C4-2B (cell line): ENCODE measurements at regions not wholly inside any gene's neighbourhood (a gene's known extent, or its start where the extent isn't known, plus 50 kb on each side); places are given as distances from the start of the nearest gene placed in this dataset.

Source experiments
- H3K27ac ChIP-seq: fragments of 450-650 bp; 2 replicates; pipeline ENCODE4 v1.5.1; 2017
- ZFX ChIP-seq: fragments of 450-650 bp; IDR thresholded peaks from 2 replicates; pipeline ENCODE4 v1.6.1; 2017
- TF ChIP-seq, protein P1 (sequence below): fragments of 450-650 bp; conservative IDR thresholded peaks from 2 replicates; pipeline ENCODE4 v1.5.1; 2017; ENCODE audit warnings: mild to moderate bottlenecking

DNA sequence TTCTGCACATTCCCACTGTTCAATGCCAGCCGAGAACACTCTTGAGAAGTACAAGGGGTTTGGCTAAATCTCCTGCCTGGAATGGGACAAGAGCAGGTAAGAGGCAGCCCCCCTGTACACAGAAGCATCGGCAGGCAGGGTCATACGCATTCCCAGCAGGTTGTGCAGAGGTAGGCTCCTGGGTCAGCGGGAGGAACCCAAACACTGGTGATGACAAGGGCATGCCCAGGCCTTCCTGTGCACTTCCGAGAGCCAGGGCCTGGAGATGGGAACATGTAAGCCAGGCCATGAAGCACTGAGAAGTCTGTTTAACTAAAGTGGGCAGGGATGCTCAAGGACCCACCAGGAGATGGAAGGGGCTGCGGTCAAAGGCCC is 130.3 kb upstream of the CHST15 start:
- no peak for TF ChIP-seq ZFX
- TF ChIP-seq, protein P1, sequence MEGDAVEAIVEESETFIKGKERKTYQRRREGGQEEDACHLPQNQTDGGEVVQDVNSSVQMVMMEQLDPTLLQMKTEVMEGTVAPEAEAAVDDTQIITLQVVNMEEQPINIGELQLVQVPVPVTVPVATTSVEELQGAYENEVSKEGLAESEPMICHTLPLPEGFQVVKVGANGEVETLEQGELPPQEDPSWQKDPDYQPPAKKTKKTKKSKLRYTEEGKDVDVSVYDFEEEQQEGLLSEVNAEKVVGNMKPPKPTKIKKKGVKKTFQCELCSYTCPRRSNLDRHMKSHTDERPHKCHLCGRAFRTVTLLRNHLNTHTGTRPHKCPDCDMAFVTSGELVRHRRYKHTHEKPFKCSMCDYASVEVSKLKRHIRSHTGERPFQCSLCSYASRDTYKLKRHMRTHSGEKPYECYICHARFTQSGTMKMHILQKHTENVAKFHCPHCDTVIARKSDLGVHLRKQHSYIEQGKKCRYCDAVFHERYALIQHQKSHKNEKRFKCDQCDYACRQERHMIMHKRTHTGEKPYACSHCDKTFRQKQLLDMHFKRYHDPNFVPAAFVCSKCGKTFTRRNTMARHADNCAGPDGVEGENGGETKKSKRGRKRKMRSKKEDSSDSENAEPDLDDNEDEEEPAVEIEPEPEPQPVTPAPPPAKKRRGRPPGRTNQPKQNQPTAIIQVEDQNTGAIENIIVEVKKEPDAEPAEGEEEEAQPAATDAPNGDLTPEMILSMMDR, result no peak
- no peak overlapping the region for H3K27ac ChIP-seq

DNA sequence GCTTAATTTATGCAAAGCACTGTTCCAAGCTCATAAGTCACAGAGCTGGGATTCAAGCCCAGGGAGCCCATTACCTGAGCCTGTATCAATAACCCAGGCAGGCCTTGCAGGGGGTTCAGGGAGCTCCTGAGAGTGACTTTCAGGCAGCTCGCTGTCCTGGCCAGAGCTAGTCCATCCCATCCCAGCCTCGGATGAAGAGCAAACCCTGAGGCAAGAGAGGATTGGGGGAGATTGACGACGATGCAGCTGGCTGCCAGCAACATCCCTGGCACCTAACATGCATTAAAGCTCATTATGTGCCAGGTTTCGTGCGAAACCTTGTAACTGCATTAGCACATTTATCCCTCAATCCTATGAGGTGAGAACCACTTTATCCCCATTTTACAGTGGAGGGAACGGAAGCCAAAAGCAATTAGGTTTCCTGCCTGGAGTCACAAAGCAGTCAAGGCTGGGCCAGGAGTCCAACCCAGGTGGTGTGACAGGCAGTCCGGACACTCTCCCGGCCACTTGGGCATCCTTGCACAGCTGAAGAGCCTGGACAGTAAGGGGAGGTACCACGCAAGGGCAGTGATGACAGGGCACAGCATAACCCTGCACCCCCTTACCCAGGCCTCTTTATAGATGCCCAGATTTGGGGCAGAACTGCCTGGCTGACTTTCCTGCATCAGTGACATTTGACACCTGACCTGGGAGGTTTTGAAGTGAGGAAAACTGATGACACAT is 129.8 kb upstream of the CHST15 start:
- TF ChIP-seq, protein P1, result no peak
- no peak for TF ChIP-seq ZFX
- H3K27ac ChIP-seq, result no peak overlapping the region

DNA sequence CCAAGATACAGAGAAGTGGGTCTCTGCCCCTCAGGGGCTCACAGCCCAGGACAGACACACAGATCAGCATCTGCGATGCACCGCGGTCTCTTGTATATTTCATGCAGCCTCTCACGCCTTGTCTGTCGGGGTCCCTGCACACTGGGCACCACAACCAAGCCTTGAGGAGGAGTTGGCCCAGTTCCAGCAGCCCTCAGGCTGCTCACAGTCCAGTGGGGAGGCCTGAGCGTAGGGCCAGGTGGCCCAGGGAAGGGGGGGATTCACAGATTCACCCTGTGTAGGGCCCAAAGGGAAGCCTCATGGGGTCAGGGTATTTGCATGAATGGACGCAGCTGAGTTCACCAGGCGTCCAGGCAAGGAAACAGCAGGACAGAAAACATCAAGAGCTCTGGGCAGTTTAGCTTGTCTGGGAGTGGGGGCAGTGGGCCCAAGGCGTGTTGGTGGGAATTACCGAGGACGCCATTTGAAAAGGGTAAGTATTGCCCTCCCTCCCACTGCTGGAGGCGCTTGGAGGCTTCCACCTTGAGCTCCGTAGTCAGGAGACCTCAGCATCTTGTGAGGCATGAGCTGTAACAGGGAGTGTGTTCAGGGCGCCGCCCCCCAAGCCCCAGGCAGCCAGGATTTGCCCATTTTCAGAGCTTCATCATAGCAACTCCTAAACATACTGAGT is 129.1 kb upstream of the CHST15 start:
- no peak overlapping the region for H3K27ac ChIP-seq
- TF ChIP-seq, protein P1, result no peak
- no peak for TF ChIP-seq ZFX

DNA sequence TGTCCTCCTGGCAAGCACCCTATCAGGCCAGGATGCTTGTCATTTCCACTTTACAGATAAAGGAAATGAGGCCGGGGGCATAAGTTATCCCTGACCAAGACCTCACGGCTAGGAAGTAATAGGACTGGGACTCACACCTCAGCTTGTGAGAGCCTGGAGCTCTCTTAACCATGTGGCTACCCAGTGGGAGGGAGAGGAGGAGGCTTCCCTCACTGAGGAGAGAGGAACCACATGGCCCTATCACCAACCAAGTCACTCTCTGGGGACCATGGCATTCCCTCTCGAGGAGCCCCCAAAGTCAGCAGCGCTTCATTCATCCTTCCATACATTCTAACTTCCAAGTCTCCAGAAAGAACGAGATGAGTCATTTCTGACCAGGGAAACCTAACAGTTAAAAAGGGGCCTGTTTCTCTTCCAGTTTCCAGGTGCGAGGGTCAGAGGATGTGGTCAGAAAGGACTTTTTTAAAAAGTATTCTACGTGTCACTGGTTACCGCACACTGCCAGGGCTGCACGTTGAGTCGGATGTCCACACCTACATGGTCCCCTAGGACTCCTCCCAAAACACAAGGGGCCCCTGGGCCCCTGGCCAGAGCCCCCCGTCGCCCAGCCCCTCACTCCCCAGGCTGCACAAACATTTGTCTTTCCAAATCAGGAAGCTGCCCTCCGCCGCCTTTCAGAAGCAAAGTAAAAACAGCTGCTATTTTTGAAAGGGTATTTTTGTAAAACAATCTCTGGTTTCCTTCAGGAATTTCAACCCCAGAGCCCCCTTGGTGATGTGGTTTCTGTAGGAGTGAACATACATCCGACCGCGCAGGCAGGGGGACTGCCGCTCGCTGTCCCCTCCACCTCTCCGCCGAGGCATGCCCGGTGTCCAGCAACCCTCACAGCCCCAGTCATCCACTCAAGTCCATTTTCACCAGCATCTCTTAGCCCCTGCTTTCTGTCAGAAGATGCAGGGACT is 128.2 kb upstream of the CHST15 start:
- TF ChIP-seq ZFX, result no peak
- TF ChIP-seq, protein P1, result no peak
- no peak overlapping the region for H3K27ac ChIP-seq

DNA sequence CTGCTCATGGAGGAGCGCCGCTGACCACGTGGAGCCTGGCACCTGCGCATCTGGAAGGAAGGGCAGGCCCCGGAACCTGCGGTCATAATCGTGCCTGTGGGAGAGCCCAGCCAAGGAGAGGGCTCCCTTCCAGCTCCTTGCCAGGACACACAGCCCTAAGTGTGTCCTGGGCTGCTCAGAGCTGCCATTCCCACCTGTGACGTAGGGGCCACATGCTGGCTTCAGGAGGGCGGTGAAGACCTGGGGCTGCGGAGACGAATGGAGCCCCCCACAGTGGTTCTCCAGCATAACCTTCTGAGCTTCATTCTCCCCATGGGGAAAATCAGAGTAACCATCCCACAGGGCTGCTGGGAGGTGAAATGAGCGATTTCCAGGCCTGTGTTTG is 127.6 kb upstream of the CHST15 start:
- TF ChIP-seq, protein P1, result no peak
- TF ChIP-seq ZFX, result no peak
- no peak overlapping the region for H3K27ac ChIP-seq

DNA sequence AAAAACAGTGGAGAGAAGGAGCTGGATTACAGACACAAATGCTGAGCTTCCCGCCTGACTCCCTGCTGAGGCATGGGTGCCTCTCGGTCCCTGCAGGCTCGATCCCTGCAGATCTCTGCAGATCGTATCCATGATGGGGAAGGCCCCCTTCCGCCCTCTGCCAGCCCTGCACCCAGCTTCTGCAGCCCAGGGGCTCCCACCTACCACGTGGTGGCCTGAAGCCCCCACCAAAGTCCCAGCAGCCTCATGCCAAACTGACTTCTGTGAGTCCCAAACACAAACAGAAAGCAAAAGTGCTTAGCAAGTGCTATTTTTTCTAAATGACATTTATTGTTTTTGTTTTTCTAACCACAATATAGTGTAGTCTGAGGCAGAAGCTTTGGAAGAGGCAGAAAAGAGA is 127.1 kb upstream of the CHST15 start:
- H3K27ac ChIP-seq, result no peak overlapping the region
- no peak for TF ChIP-seq ZFX
- TF ChIP-seq, protein P1, result no peak

DNA sequence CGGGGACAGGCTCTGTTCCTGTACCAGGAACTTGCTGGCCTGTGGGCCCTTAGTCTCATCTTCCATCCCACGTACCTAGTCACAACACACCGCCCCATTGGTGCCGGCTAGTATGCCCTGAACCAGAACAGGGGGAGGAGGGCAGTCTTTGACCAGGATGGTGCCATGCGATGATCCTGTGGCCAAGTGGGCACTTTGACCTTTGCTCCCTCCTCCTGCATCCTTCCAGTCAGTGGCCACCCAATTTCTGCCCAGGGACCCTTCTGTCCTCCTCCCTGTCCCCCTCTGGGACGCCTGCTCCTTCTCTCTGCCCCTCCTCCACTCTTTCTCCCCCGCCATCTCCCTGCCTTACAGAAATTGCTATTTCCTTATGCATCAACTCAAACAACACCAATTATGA is 126.3 kb upstream of the CHST15 start:
- H3K27ac ChIP-seq, result no peak overlapping the region
- no peak for TF ChIP-seq ZFX
- TF ChIP-seq, protein P1, result no peak
